ENCODE measurements at regions not wholly inside any gene's neighbourhood (a gene's known extent, or its start where the extent isn't known, plus 50 kb on each side); places are given as distances from the start of the nearest gene placed in this dataset.

DNA sequence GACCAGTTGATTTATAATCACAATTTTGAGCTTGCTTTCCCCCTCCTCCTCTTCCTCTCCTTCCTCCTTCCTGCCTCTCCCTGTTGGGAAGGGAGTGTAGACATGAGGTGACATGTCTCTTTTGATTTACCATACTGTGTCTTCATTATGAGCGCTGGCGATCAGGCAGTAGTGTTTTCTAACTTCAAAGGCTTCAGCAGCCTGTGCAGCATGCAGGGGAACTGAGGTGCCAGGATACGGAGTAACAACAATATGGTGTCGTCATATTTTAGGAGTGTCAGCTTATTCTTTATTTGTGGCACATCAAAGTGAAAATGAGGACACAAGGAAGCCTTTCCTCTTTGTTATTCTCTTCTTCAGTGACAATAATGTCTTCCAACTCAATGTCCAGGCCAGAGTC is 864.2 kb downstream of the SLC4A3 start:
- TF ChIP-seq, protein P1, sequence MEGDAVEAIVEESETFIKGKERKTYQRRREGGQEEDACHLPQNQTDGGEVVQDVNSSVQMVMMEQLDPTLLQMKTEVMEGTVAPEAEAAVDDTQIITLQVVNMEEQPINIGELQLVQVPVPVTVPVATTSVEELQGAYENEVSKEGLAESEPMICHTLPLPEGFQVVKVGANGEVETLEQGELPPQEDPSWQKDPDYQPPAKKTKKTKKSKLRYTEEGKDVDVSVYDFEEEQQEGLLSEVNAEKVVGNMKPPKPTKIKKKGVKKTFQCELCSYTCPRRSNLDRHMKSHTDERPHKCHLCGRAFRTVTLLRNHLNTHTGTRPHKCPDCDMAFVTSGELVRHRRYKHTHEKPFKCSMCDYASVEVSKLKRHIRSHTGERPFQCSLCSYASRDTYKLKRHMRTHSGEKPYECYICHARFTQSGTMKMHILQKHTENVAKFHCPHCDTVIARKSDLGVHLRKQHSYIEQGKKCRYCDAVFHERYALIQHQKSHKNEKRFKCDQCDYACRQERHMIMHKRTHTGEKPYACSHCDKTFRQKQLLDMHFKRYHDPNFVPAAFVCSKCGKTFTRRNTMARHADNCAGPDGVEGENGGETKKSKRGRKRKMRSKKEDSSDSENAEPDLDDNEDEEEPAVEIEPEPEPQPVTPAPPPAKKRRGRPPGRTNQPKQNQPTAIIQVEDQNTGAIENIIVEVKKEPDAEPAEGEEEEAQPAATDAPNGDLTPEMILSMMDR (IDR thresholded peaks at IDR 0.05; ENCODE audit: insufficient read depth, missing control alignments) = no peak
- FAIRE-seq = no peak
- no peak for DNase-seq (ENCODE audit: insufficient read length, low spot score)

DNA sequence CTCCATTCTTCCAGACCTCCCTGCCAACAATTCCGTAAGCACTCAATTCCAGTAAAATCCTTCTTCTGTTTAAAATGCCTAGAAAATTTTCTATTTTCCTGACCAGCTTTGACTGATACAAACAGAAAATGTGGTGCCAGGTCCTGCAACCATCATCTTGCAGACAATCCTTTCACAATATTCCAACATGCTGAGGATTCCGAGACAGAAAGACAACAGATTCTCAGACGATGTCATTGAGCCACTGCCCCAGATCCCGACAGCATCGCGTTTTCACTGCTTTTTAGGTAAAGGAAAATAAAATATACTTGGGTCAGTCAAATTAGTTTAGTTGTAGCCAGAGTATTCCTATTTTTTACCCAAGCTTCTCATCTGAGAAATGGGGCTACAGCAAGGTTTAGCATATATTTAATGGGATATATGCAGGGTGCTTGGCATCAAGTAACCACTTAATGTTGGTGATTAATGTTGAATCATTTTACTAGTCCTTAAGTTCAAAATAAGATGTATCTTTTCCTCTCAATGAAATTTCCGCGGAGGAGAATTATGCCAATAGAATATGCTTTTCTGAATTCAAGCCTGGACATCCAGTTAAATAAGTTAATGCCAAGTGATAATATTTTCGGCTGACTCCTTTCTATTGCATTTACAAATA is 866.6 kb downstream of the SLC4A3 start:
- FAIRE-seq = no peak
- TF ChIP-seq, protein P1 (IDR thresholded peaks at IDR 0.05; ENCODE audit: insufficient read depth, missing control alignments) = no peak
- no peak for DNase-seq (ENCODE audit: insufficient read length, low spot score)

DNA sequence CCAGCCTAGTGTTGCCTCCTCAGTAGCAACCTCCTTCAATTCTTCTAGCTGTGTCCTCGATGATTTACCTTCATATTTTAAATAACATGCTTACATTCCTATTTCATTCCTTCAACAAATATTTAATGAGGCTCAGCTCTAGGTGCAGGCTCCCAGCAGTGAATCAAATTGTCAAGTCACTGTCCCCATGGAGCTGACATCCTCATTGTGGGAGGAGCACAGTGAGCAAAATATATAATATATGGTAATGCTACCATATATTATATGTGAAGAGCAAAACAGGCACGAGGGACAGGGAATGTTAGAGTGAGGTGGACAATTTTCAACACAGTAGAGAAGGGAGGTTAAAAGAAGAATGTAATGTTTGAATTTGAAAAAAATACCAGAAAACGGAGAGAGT is 869.1 kb downstream of the SLC4A3 start:
- no peak for DNase-seq (ENCODE audit: insufficient read length, low spot score)
- TF ChIP-seq, protein P1 (IDR thresholded peaks at IDR 0.05; ENCODE audit: insufficient read depth, missing control alignments) = no peak
- FAIRE-seq = no peak

DNA sequence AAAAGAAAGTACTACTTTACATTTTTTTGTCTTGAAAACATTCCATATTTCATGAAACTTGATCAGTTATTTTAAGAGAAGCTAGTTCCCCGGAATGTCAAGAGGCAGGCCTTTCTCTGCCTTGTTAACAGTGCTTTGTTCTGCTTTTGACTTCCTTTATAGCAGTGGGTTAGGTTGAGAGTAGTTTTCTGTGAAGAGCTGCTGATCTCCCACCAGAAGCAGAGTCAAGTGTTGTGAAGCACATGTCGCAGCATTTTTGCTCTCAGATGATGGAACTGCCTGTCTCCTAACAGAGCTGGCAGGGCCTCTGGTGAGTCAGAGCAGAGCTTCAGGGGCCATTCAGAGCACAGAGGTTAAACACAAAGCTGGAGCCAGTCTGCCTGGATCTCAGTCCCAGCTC is 871.8 kb downstream of the SLC4A3 start:
- DNase-seq (ENCODE audit: insufficient read length, low spot score) = no peak
- no peak for FAIRE-seq
- TF ChIP-seq, protein P1 (IDR thresholded peaks at IDR 0.05; ENCODE audit: insufficient read depth, missing control alignments) = no peak

DNA sequence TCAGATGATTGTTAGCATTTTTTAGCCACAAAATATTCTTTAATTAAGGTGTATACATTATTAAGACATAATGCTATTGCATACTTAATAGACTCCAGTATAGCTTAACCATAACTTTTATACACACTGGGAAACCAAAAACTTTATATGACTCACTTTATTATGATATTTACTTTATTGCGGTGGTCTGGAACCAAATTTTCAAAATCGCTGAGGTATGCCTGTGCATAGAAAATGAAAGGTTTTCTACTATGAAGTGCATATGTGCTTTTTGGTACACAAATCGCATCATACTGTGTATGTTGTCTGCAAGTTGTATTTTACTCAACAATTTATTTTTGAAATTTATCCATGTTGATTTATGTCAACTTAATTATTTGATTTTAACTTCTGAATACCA is 875.1 kb downstream of the SLC4A3 start:
- DNase-seq (ENCODE audit: insufficient read length, low spot score) (no peak), FAIRE-seq (no peak)
- TF ChIP-seq, protein P1 (IDR thresholded peaks at IDR 0.05; ENCODE audit: insufficient read depth, missing control alignments) = no peak

DNA sequence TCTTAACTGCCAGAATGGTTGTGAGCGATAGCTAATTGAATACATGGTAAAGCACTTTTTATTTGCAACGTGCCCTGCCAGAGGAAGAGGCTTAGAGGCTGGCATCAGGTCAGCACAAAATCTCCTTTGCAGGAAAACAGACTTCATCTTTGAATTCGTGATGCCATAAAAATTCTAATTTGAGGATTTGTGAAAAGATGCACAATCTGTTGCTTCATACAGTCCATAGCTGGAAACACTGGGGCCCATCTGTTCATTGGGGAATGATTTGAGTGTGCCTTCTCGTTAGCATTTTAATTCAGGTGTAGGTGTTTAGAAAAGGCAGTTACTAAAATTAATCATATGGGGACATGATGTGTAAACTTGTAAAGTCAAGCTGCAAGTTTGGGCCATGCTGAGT is 876.0 kb downstream of the SLC4A3 start:
- DNase-seq (ENCODE audit: insufficient read length, low spot score) (no peak), FAIRE-seq (no peak)
- TF ChIP-seq, protein P1 (IDR thresholded peaks at IDR 0.05; ENCODE audit: insufficient read depth, missing control alignments) = no peak

DNA sequence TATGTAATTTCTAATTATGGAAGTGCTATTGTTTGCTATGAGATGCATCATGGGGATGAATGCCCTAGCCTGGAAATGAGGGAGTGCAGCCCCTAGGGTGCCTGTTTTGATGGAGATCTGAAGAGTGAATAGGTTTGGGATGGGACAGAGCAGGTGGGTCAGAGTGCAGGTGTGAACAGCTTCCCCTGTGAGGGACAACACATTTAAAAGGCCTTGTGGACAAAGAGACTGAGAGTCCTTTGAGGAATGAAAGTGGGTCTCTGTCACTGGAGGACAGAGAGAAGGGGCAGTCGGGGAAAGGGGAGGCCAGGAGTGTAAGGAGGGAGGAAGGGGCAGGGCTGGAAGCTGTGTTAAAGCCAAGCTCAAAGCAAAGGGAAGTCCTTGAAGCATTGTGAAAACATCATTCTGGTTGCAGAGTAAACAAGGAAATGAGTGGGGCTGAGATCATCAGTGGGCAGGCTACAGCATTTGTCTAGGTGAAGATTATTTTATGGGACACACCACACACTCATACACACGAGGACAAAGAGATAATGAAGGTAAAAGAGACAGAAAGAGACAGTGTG is 877.6 kb downstream of the SLC4A3 start:
- peak; percentile 35 for FAIRE-seq
- TF ChIP-seq, protein P1 (IDR thresholded peaks at IDR 0.05; ENCODE audit: insufficient read depth, missing control alignments) = no peak
- DNase-seq (ENCODE audit: insufficient read length, low spot score) = no peak
